Naive B cell (primary cell): ENCODE measurements at regions not wholly inside any gene's neighbourhood (a gene's known extent, or its start where the extent isn't known, plus 50 kb on each side); places are given as distances from the start of the nearest gene placed in this dataset.

Experiments used
- ATAC-seq, 2 donors: fragments of 150-1000 bp; cut with Tn5 transposase; 2 replicates each; pipeline ENCODE4 v1.10.0; 2021; ENCODE audit warnings: low read depth in 2 of 2, mild to moderate bottlenecking in 2 of 2, moderate library complexity in 2 of 2
- DNase-seq: peaks from one replicate; pipeline ENCODE4 v3.0.0; 2022
- H3K27ac Mint-ChIP-seq, 6 donors: one replicate each; pipeline ENCODE4 v1.8.0; 2020 to 2022; ENCODE audit warnings: mild to moderate bottlenecking in 6 of 6, mixed read lengths in 6 of 6, moderate library complexity in 5 of 6, inconsistent platforms in 2 of 6
- H3K27me3 Mint-ChIP-seq, 3 donors: one replicate each; pipeline ENCODE4 v1.8.0; 2021 to 2022; ENCODE audit warnings: mixed read lengths in 3 of 3, mild to moderate bottlenecking in 1 of 3
- H3K36me3 Mint-ChIP-seq, 2 donors: one replicate each; pipeline ENCODE4 v1.8.0; 2020 to 2022; ENCODE audit warnings: mixed read lengths in 2 of 2, inconsistent platforms in 1 of 2, mild to moderate bottlenecking in 1 of 2
- H3K4me1 Mint-ChIP-seq, 3 donors: one replicate each; pipeline ENCODE4 v1.8.0; 2020 to 2022; ENCODE audit warnings: mixed read lengths in 3 of 3, inconsistent platforms in 1 of 3, mild to moderate bottlenecking in 1 of 3, moderate library complexity in 1 of 3
- H3K4me3 Mint-ChIP-seq, 8 donors: one replicate each; pipeline ENCODE4 v1.8.0; 2020 to 2022; ENCODE audit warnings: mild to moderate bottlenecking in 8 of 8, mixed read lengths in 8 of 8, moderate library complexity in 8 of 8, inconsistent platforms in 2 of 8
- H3K9me3 Mint-ChIP-seq, 7 donors: one replicate each; pipeline ENCODE4 v1.8.0; 2020 to 2022; ENCODE audit warnings: mixed read lengths in 7 of 7, mild to moderate bottlenecking in 5 of 7, inconsistent platforms in 2 of 7, moderate library complexity in 1 of 7

GRCh38 chr3:31444220-31445142, 88.2 kb upstream of the STT3B start:
- ATAC-seq (no peak), DNase-seq (no peak)
- Mint-ChIP-seq H3K4me1 (peaks cover 12 to 21% (median 15%) of the 10 kb centered on the region in 3 donors), H3K36me3 (peaks cover 0 to 11% of the 10 kb centered on the region in 2 donors), H3K9me3 (peaks cover 6 to 10% (median 7%) of the 10 kb centered on the region in 7 donors), H3K4me3 (no peak overlapping the region), H3K27ac (no peak overlapping the region), H3K27me3 (peaks cover 6% of the 10 kb centered on the region in 3 donors)

GRCh38 chr3:31445701-31446100, 87.0 kb upstream of the STT3B start:
- ATAC-seq, result no peak
- DNase-seq, result no peak
- peaks cover 12 to 21% (median 15%) of the 10 kb centered on the region in 3 donors for H3K4me1 Mint-ChIP-seq
- H3K9me3 Mint-ChIP-seq, result peaks cover 7 to 20% (median 15%) of the 10 kb centered on the region in 7 donors
- H3K27me3 Mint-ChIP-seq, result peaks cover 6% of the 10 kb centered on the region in 3 donors
- H3K4me3 Mint-ChIP-seq, result no peak overlapping the region
- H3K36me3 Mint-ChIP-seq, result peaks cover 0 to 11% of the 10 kb centered on the region in 2 donors
- H3K27ac Mint-ChIP-seq, result no peak overlapping the region

GRCh38 chr3:31448035-31448881, 84.5 kb upstream of the STT3B start:
- peaks cover 7 to 20% (median 16%) of the 10 kb centered on the region in 7 donors for H3K9me3 Mint-ChIP-seq
- peaks cover 12 to 16% (median 15%) of the 10 kb centered on the region in 3 donors for H3K4me1 Mint-ChIP-seq
- H3K36me3 Mint-ChIP-seq, result peaks cover 0 to 11% of the 10 kb centered on the region in 2 donors
- H3K27ac Mint-ChIP-seq, result no peak overlapping the region
- H3K27me3 Mint-ChIP-seq, result peaks cover 6% of the 10 kb centered on the region in 3 donors
- ATAC-seq (no peak), DNase-seq (no peak)
- peak overlapping the region in 2 of 8 donors; percentile 16 to 57 for H3K4me3 Mint-ChIP-seq

- peaks cover 6 to 12% (median 6%) of the 10 kb centered on the region in 3 donors for H3K27me3 Mint-ChIP-seq
- ATAC-seq, result no peak
- peaks cover 0 to 11% of the 10 kb centered on the region in 2 donors for H3K36me3 Mint-ChIP-seq
- peak overlapping the region in 2 of 8 donors; percentile 18 to 54 for H3K4me3 Mint-ChIP-seq
- peak overlapping the region in 1 of 6 donors; percentile 2 for H3K27ac Mint-ChIP-seq
- DNase-seq, result no peak
- H3K9me3 Mint-ChIP-seq, result peaks cover 7 to 20% (median 16%) of the 10 kb centered on the region in 7 donors
- H3K4me1 Mint-ChIP-seq, result peaks cover 8 to 11% (median 11%) of the 10 kb centered on the region in 3 donors
Observed at GRCh38 chr3:31448882-31449243, 83.9 kb upstream of the STT3B start.

- Mint-ChIP-seq H3K27ac (peak overlapping the region in 1 of 6 donors; percentile 9), H3K36me3 (peaks cover 0 to 11% of the 10 kb centered on the region in 2 donors), H3K4me3 (peak overlapping the region in 1 of 8 donors; percentile 18), H3K9me3 (peaks cover 7 to 20% (median 16%) of the 10 kb centered on the region in 7 donors), H3K4me1 (peaks cover 8 to 10% (median 9%) of the 10 kb centered on the region in 3 donors), H3K27me3 (peaks cover 6 to 14% (median 6%) of the 10 kb centered on the region in 3 donors)
- ATAC-seq (no peak), DNase-seq (no peak)
Observed at GRCh38 chr3:31449318-31449717, 83.4 kb upstream of the STT3B start.

- Mint-ChIP-seq H3K27me3 (peaks cover 6 to 14% (median 6%) of the 10 kb centered on the region in 3 donors), H3K27ac (no peak overlapping the region), H3K9me3 (peaks cover 7 to 20% (median 16%) of the 10 kb centered on the region in 7 donors), H3K4me1 (peaks cover 13 to 15% (median 13%) of the 10 kb centered on the region in 3 donors), H3K4me3 (no peak overlapping the region), H3K36me3 (peaks cover 0 to 16% of the 10 kb centered on the region in 2 donors)
- no peak for DNase-seq
- no peak for ATAC-seq
Observed at GRCh38 chr3:31450345-31450744, 82.4 kb upstream of the STT3B start.

- peaks cover 18 to 25% (median 19%) of the 10 kb centered on the region in 3 donors for H3K4me1 Mint-ChIP-seq
- no peak overlapping the region for H3K27ac Mint-ChIP-seq
- H3K9me3 Mint-ChIP-seq, result peaks cover 7 to 20% (median 16%) of the 10 kb centered on the region in 7 donors
- DNase-seq (no peak), ATAC-seq (no peak)
- no peak overlapping the region for H3K4me3 Mint-ChIP-seq
- peaks cover 0 to 18% of the 10 kb centered on the region in 2 donors for H3K36me3 Mint-ChIP-seq
- peaks cover 6 to 14% (median 6%) of the 10 kb centered on the region in 3 donors for H3K27me3 Mint-ChIP-seq
Observed at GRCh38 chr3:31452495-31453106, 80.1 kb upstream of the STT3B start.

- ATAC-seq, result no peak
- peak overlapping the region in 1 of 6 donors; percentile 15 for H3K27ac Mint-ChIP-seq
- peaks cover 6 to 14% (median 6%) of the 10 kb centered on the region in 3 donors for H3K27me3 Mint-ChIP-seq
- peaks cover 0 to 18% of the 10 kb centered on the region in 2 donors for H3K36me3 Mint-ChIP-seq
- H3K4me3 Mint-ChIP-seq, result no peak overlapping the region
- peaks cover 7 to 20% (median 17%) of the 10 kb centered on the region in 7 donors for H3K9me3 Mint-ChIP-seq
- DNase-seq, result no peak
- H3K4me1 Mint-ChIP-seq, result peaks cover 17 to 24% (median 19%) of the 10 kb centered on the region in 3 donors
Observed at GRCh38 chr3:31453430-31453829, 79.3 kb upstream of the STT3B start.

GRCh38 chr3:31455524-31455923, 77.2 kb upstream of the STT3B start:
- ATAC-seq, result no peak
- peaks cover 0 to 5% (median 0%) of the 10 kb centered on the region in 7 donors for H3K9me3 Mint-ChIP-seq
- H3K27ac Mint-ChIP-seq, result peak overlapping the region in 2 of 6 donors; percentile 8 to 62
- H3K4me3 Mint-ChIP-seq, result peak overlapping the region in 1 of 8 donors; percentile 0
- H3K27me3 Mint-ChIP-seq, result peaks cover 0 to 7% (median 0%) of the 10 kb centered on the region in 3 donors
- H3K4me1 Mint-ChIP-seq, result peaks cover 9 to 15% (median 11%) of the 10 kb centered on the region in 3 donors
- DNase-seq, result no peak
- peaks cover 0 to 8% of the 10 kb centered on the region in 2 donors for H3K36me3 Mint-ChIP-seq

- Mint-ChIP-seq H3K36me3 (peaks cover 0 to 8% of the 10 kb centered on the region in 2 donors), H3K9me3 (peaks cover 0 to 5% (median 2%) of the 10 kb centered on the region in 7 donors), H3K27ac (peak overlapping the region in 1 of 6 donors; percentile 42)
Observed at GRCh38 chr3:31456373-31456772, 76.4 kb upstream of the STT3B start.

GRCh38 chr3:31461426-31461825, 71.3 kb upstream of the STT3B start:
- Mint-ChIP-seq H3K27me3 (no peaks in the 10 kb centered on the region), H3K4me3 (peak overlapping the region in 3 of 8 donors; percentile 58 to 69 (median 65)), H3K9me3 (peaks cover 0 to 4% (median 0%) of the 10 kb centered on the region in 7 donors), H3K36me3 (no peaks in the 10 kb centered on the region), H3K4me1 (peaks cover 15 to 25% (median 18%) of the 10 kb centered on the region in 3 donors), H3K27ac (peak overlapping the region in 5 of 6 donors; percentile 22 to 96 (median 88))
- ATAC-seq, result no peak
- no peak for DNase-seq

More at GRCh38 chr3:31456373-31456772, 76.4 kb upstream of the STT3B start:
- ATAC-seq, result no peak
- Mint-ChIP-seq H3K4me3 (no peak overlapping the region), H3K4me1 (peaks cover 9 to 23% (median 16%) of the 10 kb centered on the region in 3 donors), H3K27me3 (peaks cover 0 to 7% (median 0%) of the 10 kb centered on the region in 3 donors)
- no peak for DNase-seq

GRCh38 chr3:31462050-31462569, 70.6 kb upstream of the STT3B start:
- Mint-ChIP-seq H3K4me1 (peaks cover 15 to 24% (median 18%) of the 10 kb centered on the region in 3 donors), H3K27ac (peak overlapping the region; percentile 22 to 96 (median 87)), H3K4me3 (peak overlapping the region in 7 of 8 donors; percentile 30 to 83 (median 65)), H3K9me3 (peaks cover 0 to 4% (median 0%) of the 10 kb centered on the region in 7 donors), H3K36me3 (no peaks in the 10 kb centered on the region), H3K27me3 (no peaks in the 10 kb centered on the region)
- ATAC-seq, result peak; percentile 88 to 90
- DNase-seq, result peak; percentile 59
